GM12892 (cell line): ENCODE measurements at regions not wholly inside any gene's neighbourhood (a gene's known extent, or its start where the extent isn't known, plus 50 kb on each side); places are given as distances from the start of the nearest gene placed in this dataset.

Experiments used
- DNase-seq: peaks from one replicate; pipeline ENCODE4 v3.0.0; 2011; ENCODE audit not compliant: insufficient read length
- FAIRE-seq: peaks from 2 replicates; lab custom pipeline; 2011; peaks lifted over from hg19 to GRCh38; lab: Jason Lieb, UNC
- POLR2A ChIP-seq: IDR thresholded peaks from 2 replicates; pipeline ENCODE4 v1.6.1; 2011; ENCODE audit warnings: low read depth, low read length, control low read depth
- POLR2AphosphoS5 ChIP-seq: IDR thresholded peaks from 2 replicates; pipeline ENCODE4 v1.6.1; 2011; ENCODE audit warnings: low read depth, low read length, control low read depth
- TAF1 ChIP-seq: IDR thresholded peaks from 2 replicates; pipeline ENCODE4 v1.6.1; 2011; ENCODE audit warnings: low read depth, mild to moderate bottlenecking, control low read depth, low read length, borderline replicate concordance

DNA sequence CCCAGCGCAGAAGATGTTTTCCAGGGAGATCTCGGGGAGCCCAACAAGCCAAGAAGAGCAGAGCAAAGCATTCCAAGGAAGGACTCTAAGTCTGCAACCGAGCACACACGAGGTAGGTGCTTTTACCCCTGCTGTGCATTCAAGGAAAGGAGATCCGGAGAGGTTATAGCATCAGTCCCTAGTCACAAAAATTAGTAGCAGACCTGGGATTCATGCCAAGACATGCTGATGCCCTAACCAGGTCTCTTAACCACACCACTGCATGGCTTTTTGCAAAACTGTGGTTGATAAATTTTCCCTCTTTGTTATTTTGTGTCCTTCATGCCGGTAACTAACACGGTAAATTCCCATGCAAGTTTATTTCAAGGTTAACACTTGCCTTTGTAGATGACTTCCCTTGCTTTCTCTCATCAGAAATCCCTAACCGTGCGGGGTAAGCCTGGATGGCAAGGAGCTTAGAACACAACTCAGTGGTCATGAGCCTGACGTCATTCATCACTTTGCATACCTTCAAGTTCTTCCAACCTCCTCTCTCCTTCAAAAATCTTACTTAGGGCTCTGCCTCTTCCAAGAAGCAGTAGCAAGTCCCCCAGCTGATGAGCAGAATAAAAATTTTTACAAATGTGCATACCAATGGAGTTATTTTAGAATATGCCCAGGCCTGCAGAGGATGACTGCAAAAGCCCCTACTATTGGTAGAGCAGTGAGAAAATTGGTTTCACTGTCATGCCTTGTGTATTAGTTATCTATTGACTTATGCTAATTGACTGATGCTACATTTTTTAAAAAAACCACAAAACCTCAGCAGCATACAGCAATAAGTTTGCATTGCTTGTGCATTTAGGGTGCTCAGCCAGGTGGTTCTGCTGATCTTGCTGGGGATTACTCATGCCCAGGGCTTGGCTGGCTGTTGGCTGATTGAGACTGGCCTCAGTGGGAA, 465.1 kb downstream of the MN1 start:
- DNase-seq (no peak), FAIRE-seq (no peak)
- TF ChIP-seq POLR2A (no peak), POLR2AphosphoS5 (no peak), TAF1 (no peak)

GRCh38 chr22:27337676-27338075, 463.9 kb downstream of the MN1 start:
- no peak for DNase-seq
- TF ChIP-seq TAF1 (no peak), POLR2A (no peak), POLR2AphosphoS5 (no peak)
- no peak for FAIRE-seq

GRCh38 chr22:27340047-27340446, 461.5 kb downstream of the MN1 start:
- DNase-seq (no peak), FAIRE-seq (no peak)
- TF ChIP-seq POLR2AphosphoS5 (no peak), POLR2A (no peak), TAF1 (no peak)

DNA sequence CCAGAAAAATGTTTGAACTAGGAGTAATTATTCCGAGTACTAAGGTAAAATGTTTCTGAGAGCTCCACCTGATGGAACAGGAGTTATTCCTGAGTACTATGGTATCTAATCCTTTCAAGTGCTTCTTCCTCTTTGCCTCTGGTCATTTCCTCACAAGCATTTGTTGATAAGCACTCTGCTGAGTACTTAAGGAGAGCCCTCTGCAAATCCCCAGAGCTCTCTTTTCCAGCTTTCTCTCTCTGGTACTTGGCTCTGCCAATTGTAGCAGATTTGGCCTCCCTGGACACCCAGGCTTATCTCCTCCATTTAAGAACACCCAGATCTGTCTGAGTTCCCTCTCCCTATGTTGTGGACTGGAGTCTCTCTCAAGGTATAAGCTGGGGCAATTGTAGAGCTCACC, 457.0 kb downstream of the MN1 start:
- FAIRE-seq = no peak
- TF ChIP-seq TAF1 (no peak), POLR2A (no peak), POLR2AphosphoS5 (no peak)
- DNase-seq = no peak

DNA sequence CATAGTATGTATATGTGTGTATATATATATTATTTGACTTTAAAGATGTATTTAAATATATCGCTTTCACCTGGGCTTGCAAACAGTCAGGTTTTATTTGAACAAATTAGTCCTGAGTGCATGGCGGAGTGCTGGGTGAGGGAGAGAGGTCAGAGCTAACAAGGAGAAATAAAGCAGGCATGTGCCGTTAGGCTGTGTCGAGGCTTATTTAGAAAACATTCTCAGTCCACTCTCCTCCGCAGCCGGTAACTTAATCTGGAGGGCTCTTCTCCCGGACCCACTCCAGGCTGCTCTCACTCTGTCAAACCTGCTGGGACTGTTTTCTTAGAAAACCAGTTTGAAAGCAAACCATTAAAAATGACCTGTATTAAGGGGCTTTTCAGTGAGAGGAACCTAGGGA, 455.9 kb downstream of the MN1 start:
- DNase-seq = no peak
- TF ChIP-seq POLR2A = no peak
- no peak for TF ChIP-seq TAF1
- no peak for TF ChIP-seq POLR2AphosphoS5
- FAIRE-seq = no peak

DNA sequence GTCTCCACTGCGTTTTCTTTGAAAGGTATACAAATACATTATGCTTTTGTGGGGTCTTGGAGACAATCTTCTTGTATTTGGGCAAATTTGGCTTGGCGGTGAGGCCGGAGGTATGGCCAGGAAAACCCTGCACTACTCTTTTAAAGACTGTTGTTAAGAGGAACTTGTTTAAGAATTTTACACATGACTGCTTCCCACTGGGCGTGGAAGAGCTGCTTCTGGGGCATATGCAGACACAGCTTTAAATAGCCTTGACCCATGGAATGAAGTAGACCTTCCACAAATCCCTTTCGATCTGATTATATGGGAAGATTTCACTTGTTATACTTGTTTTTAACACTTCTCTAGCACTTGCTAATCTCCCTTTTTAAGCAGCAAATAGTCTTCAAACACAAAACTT, 453.6 kb downstream of the MN1 start:
- TF ChIP-seq POLR2A (no peak), TAF1 (no peak), POLR2AphosphoS5 (no peak)
- DNase-seq = no peak
- FAIRE-seq = no peak

DNA sequence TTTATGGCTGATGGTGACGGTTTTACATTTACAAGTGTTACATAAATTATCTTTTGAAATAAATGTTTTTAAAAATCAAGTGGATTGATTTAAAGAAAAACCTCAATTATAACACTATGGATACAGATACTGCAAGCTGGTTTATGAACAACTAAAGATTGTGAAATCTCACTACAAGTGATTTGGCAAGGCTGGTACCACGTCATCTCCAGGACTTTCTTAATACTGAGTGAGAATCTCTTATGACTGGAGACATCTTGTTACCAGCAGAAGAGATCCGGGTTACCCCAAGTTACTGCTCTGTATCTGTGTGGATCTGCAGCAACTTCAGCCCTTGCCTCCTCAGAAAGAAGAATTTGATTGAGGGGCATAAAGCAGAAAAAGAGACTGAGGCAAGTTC, 452.9 kb downstream of the MN1 start:
- no peak for FAIRE-seq
- no peak for DNase-seq
- TF ChIP-seq TAF1 (no peak), POLR2A (no peak), POLR2AphosphoS5 (no peak)

DNA sequence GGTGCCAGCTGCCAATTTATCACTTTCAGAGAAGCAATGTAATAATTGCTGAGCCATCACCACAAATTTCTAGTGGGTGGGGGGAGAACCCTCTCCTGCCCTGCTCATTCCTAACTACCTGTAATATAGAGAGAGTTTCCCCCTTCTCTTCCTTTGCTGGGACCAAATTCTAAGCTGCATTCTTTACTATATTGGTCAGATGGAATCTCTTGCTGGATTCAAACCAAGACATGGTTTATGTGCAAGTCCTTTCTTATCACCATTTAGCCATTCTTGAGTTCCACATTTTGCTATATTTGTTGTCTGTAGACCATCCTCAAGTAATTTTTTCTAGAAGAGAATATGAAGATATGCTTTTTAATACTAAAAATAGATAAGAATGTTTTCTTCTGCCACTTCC, 452.1 kb downstream of the MN1 start:
- DNase-seq (no peak), FAIRE-seq (no peak)
- no peak for TF ChIP-seq TAF1
- no peak for TF ChIP-seq POLR2A
- TF ChIP-seq POLR2AphosphoS5 = no peak

- no peak for DNase-seq
- FAIRE-seq = no peak
- TF ChIP-seq POLR2AphosphoS5 (no peak), POLR2A (no peak), TAF1 (no peak)
These were observed 451.2 kb downstream of the MN1 start for GRCh38 chr22:27350306-27350705.

- no peak for TF ChIP-seq POLR2A
- no peak for TF ChIP-seq POLR2AphosphoS5
- TF ChIP-seq TAF1 = no peak
- FAIRE-seq (no peak), DNase-seq (no peak)
These were observed 449.1 kb downstream of the MN1 start for GRCh38 chr22:27352426-27352825.

GRCh38 chr22:27358096-27358870, 443.3 kb downstream of the MN1 start:
- no peak for TF ChIP-seq POLR2AphosphoS5
- no peak for TF ChIP-seq TAF1
- TF ChIP-seq POLR2A = no peak
- no peak for FAIRE-seq

DNA sequence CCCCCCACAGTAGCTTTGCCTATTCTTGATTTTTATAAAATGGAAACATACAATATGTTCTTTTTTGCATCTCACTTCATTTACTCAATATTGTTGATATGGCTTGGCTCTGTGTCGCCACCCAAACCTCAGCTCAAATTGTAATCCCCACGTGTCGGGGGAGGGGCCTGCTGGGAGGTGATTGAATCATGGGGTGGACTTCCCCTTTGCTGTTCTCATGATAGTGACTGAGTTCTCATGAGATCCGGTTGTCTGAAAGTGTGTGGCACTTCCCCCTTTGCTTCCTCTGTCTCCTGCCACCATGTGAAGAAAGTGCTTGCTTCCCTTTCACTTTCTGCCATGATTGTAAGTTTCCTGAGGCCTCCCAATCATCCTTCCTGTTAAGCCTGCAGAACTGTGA, 431.3 kb downstream of the MN1 start:
- FAIRE-seq = no peak
- TF ChIP-seq TAF1 = no peak
- no peak for TF ChIP-seq POLR2A
- TF ChIP-seq POLR2AphosphoS5 = no peak
- DNase-seq = no peak

More at GRCh38 chr22:27358096-27358870, 443.3 kb downstream of the MN1 start:
- DNase-seq = no peak
